ENCODE measurements at regions not wholly inside any gene's neighbourhood (a gene's known extent, or its start where the extent isn't known, plus 50 kb on each side); places are given as distances from the start of the nearest gene placed in this dataset.

GRCh38 chr12:115060477-115061168, 376.6 kb upstream of the TBX3 start:
- no peak for TF ChIP-seq EZH2phosphoT487 (IDR thresholded peaks at IDR 0.05; ENCODE audit: borderline replicate concordance)
- TF ChIP-seq POLR2A (IDR thresholded peaks at IDR 0.05; ENCODE audit: borderline replicate concordance, extremely low read depth, insufficient read depth, insufficient read length) = no peak
- no peak for TF ChIP-seq CTCF (IDR thresholded peaks at IDR 0.05 in 2 of 3, conservative IDR thresholded peaks at IDR 0.05 in 1 of 3; ENCODE audit: borderline replicate concordance in 1 of 3, insufficient read depth in 1 of 3, low read depth in 2 of 3, low read length in 2 of 3)
- TF ChIP-seq MAX (IDR thresholded peaks at IDR 0.05) = no peak
- TF ChIP-seq YY1 (IDR thresholded peaks at IDR 0.05; ENCODE audit: extremely low read depth, insufficient replicate concordance, low read depth, low read length) = no peak
- no peak for TF ChIP-seq FOSL1 (IDR thresholded peaks at IDR 0.05; ENCODE audit: low read depth)
- no peak for TF ChIP-seq EZH2 (IDR thresholded peaks at IDR 0.05)
- TF ChIP-seq POLR2AphosphoS5 (IDR thresholded peaks at IDR 0.05; ENCODE audit: low read depth, low read length) = no peak
- no peak for TF ChIP-seq REST (IDR thresholded peaks at IDR 0.05; ENCODE audit: low read depth)

Data from HCT116 (cell line).